ENCODE measurements at regions not wholly inside any gene's neighbourhood (a gene's known extent, or its start where the extent isn't known, plus 50 kb on each side); places are given as distances from the start of the nearest gene placed in this dataset.

GRCh38 chr13:97570442-97570841, 136.5 kb downstream of the RAP2A start:
- TF ChIP-seq POLR2AphosphoS5 (IDR thresholded peaks at IDR 0.05) = no peak
- no peak for TF ChIP-seq CTCF (IDR thresholded peaks at IDR 0.05 in 8 of 11, conservative IDR thresholded peaks at IDR 0.05 in 3 of 11)
